Tibial nerve (tissue), 4 donors: ENCODE measurements at regions not wholly inside any gene's neighbourhood (a gene's known extent, or its start where the extent isn't known, plus 50 kb on each side); places are given as distances from the start of the nearest gene placed in this dataset.

Source experiments
- DNase-seq, 2 donors: peaks; one replicate each; pipeline ENCODE4 v3.0.0-alpha.2; 2019; ENCODE audit warnings: low spot score in 2 of 2
- H3K27ac ChIP-seq, 4 donors: fragments of 200-600 bp; sonication (generic) in 3 of 4; one replicate each; pipeline ENCODE4 v1.5.1; 2017 to 2019; ENCODE audit warnings: mild to moderate bottlenecking in 1 of 4
- H3K27me3 ChIP-seq, 2 donors: fragments of 200-600 bp; sonication (generic) in 1 of 2; one replicate each; pipeline versions ENCODE4 v1.5.1 to v1.6.0; 2017 to 2019
- H3K36me3 ChIP-seq, 3 donors: fragments of 200-600 bp; sonication (generic); one replicate each; pipeline ENCODE4 v1.5.1; 2018 to 2019
- H3K4me1 ChIP-seq, 4 donors: fragments of 200-600 bp; sonication (generic) in 3 of 4; one replicate each; pipeline ENCODE4 v1.5.1; 2017 to 2019
- H3K4me3 ChIP-seq, 4 donors: fragments of 200-600 bp; sonication (generic) in 3 of 4; one replicate each; pipeline ENCODE4 v1.5.1; 2017 to 2019; ENCODE audit warnings: mild to moderate bottlenecking in 1 of 4, moderate library complexity in 1 of 4
- H3K9me3 ChIP-seq, 4 donors: fragments of 200-600 bp; sonication (generic) in 3 of 4; one replicate each; pipeline ENCODE4 v1.5.1; 2017 to 2019
- EP300 ChIP-seq, 2 donors: sonication (generic); formaldehyde crosslinking; IDR thresholded peaks; one replicate each; pipeline ENCODE4 v1.6.1; 2017; ENCODE audit warnings: antibody characterized with exemption in 2 of 2, mild to moderate bottlenecking in 1 of 2
- POLR2A ChIP-seq, 2 donors: fragments of 450-650 bp; IDR thresholded peaks; one replicate each; pipeline ENCODE4 v1.6.1; 2017; ENCODE audit warnings: antibody characterized with exemption in 2 of 2, mild to moderate bottlenecking in 2 of 2, moderate library complexity in 2 of 2
- WGBS, 2 donors: methylation state at CpG; one replicate each; pipeline ENCODE4 v1.1.5; 2018; 5-methylcytosine and 5-hydroxymethylcytosine counted together
- TF ChIP-seq, protein P1 (sequence below), 5 experiments: fragments of 200-600 bp in 3 of 5; fragments of 450-650 bp in 2 of 5; sonication (generic) in 3 of 5; IDR thresholded peaks; one replicate each; pipeline ENCODE4 v1.5.1; 2016 to 2019; ENCODE audit warnings: antibody characterized with exemption in 5 of 5, mild to moderate bottlenecking in 3 of 5, moderate library complexity in 2 of 5

GRCh38 chr13:103157434-103158145 lies 91.4 kb upstream of the SLC10A2 start:
- no peaks in the 10 kb centered on the region for H3K9me3 ChIP-seq
- no peak overlapping the region for H3K27ac ChIP-seq
- no peaks in the 10 kb centered on the region for H3K27me3 ChIP-seq
- 68 to 88% methylated on average over 2 of the region's 2 CpGs for WGBS, 2 donors
- no peak overlapping the region for H3K4me3 ChIP-seq
- no peaks in the 10 kb centered on the region for H3K36me3 ChIP-seq
- DNase-seq: no peak
- TF ChIP-seq, protein P1, sequence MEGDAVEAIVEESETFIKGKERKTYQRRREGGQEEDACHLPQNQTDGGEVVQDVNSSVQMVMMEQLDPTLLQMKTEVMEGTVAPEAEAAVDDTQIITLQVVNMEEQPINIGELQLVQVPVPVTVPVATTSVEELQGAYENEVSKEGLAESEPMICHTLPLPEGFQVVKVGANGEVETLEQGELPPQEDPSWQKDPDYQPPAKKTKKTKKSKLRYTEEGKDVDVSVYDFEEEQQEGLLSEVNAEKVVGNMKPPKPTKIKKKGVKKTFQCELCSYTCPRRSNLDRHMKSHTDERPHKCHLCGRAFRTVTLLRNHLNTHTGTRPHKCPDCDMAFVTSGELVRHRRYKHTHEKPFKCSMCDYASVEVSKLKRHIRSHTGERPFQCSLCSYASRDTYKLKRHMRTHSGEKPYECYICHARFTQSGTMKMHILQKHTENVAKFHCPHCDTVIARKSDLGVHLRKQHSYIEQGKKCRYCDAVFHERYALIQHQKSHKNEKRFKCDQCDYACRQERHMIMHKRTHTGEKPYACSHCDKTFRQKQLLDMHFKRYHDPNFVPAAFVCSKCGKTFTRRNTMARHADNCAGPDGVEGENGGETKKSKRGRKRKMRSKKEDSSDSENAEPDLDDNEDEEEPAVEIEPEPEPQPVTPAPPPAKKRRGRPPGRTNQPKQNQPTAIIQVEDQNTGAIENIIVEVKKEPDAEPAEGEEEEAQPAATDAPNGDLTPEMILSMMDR (IDR thresholded peaks at IDR 0.05): no peak
- TF ChIP-seq EP300 (IDR thresholded peaks at IDR 0.05): no peak
- TF ChIP-seq POLR2A (IDR thresholded peaks at IDR 0.05): no peak
- no peaks in the 10 kb centered on the region for H3K4me1 ChIP-seq

DNA sequence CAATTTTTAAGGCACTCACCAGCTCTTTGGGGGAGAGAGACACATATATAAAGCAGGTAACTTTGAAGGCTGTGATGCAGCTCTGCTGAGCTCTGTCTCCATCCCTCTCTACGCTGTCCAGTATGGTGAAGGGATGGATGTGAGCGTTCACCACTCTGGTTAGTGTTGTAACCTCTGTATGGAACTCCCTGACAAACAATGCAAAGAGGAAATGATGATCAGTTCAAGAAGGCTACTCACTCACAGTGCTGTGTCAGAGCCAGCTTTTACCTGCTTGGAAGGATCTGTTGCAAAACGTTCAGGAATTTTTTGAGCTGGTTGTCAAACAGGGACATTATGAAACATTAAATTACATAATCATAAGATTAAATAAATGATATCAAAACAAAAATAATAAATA lies 90.8 kb upstream of the SLC10A2 start:
- Histone ChIP-seq H3K27ac (no peak overlapping the region), H3K4me3 (no peak overlapping the region), H3K27me3 (no peaks in the 10 kb centered on the region), H3K36me3 (no peaks in the 10 kb centered on the region), H3K9me3 (no peaks in the 10 kb centered on the region), H3K4me1 (no peaks in the 10 kb centered on the region)
- no peak for TF ChIP-seq POLR2A (IDR thresholded peaks at IDR 0.05)
- TF ChIP-seq, protein P1 (IDR thresholded peaks at IDR 0.05): no peak
- TF ChIP-seq EP300 (IDR thresholded peaks at IDR 0.05): no peak
- 66 to 71% methylated on average over 3 of the region's 3 CpGs for WGBS, 2 donors
- DNase-seq: no peak

GRCh38 chr13:103156346-103156998 lies 90.3 kb upstream of the SLC10A2 start:
- Histone ChIP-seq H3K27me3 (no peaks in the 10 kb centered on the region), H3K9me3 (no peaks in the 10 kb centered on the region), H3K36me3 (no peaks in the 10 kb centered on the region), H3K4me3 (no peak overlapping the region), H3K27ac (no peak overlapping the region), H3K4me1 (no peaks in the 10 kb centered on the region)
- TF ChIP-seq, protein P1 (IDR thresholded peaks at IDR 0.05): no peak
- no peak for TF ChIP-seq POLR2A (IDR thresholded peaks at IDR 0.05)
- TF ChIP-seq EP300 (IDR thresholded peaks at IDR 0.05): no peak
- no peak for DNase-seq
- WGBS, 2 donors: 53 to 59% methylated on average over 6 of the region's 6 CpGs

GRCh38 chr13:103153466-103153865 lies 87.2 kb upstream of the SLC10A2 start:
- Histone ChIP-seq H3K27ac (no peak overlapping the region), H3K27me3 (no peaks in the 10 kb centered on the region), H3K4me3 (no peak overlapping the region), H3K9me3 (no peaks in the 10 kb centered on the region), H3K4me1 (no peaks in the 10 kb centered on the region), H3K36me3 (no peaks in the 10 kb centered on the region)
- 61 to 66% methylated on average over 2 of the region's 2 CpGs for WGBS, 2 donors
- DNase-seq: no peak
- TF ChIP-seq EP300 (IDR thresholded peaks at IDR 0.05) (no peak), POLR2A (IDR thresholded peaks at IDR 0.05) (no peak)
- TF ChIP-seq, protein P1 (IDR thresholded peaks at IDR 0.05): no peak

DNA sequence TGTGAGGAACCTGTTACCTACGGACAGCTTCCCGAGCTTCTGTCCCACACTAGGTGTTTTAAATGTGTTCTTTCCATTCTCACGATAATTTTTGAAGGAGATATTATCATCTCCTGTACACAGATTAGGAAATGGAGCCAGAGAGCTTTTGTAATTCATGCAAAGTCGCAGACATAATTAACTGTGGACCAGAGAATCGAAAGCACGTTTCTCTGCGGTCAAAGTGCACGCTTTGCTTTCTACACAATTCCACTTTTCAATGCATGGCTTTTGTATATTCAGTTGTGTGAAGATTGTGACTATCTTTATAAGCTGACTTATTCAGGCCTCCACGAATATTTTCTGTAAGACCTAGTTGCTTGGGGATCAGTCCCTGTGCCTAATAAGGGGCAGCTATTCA lies 81.7 kb upstream of the SLC10A2 start:
- Histone ChIP-seq H3K27me3 (no peaks in the 10 kb centered on the region), H3K4me3 (no peak overlapping the region), H3K9me3 (no peaks in the 10 kb centered on the region), H3K4me1 (no peaks in the 10 kb centered on the region), H3K27ac (no peak overlapping the region), H3K36me3 (no peaks in the 10 kb centered on the region)
- no peak for DNase-seq
- 58 to 61% methylated on average over 9 of the region's 9 CpGs for WGBS, 2 donors
- TF ChIP-seq EP300 (IDR thresholded peaks at IDR 0.05) (no peak), POLR2A (IDR thresholded peaks at IDR 0.05) (no peak)
- TF ChIP-seq, protein P1 (IDR thresholded peaks at IDR 0.05): no peak
